ENCODE measurements at regions not wholly inside any gene's neighbourhood (a gene's known extent, or its start where the extent isn't known, plus 50 kb on each side); places are given as distances from the start of the nearest gene placed in this dataset.

DNA sequence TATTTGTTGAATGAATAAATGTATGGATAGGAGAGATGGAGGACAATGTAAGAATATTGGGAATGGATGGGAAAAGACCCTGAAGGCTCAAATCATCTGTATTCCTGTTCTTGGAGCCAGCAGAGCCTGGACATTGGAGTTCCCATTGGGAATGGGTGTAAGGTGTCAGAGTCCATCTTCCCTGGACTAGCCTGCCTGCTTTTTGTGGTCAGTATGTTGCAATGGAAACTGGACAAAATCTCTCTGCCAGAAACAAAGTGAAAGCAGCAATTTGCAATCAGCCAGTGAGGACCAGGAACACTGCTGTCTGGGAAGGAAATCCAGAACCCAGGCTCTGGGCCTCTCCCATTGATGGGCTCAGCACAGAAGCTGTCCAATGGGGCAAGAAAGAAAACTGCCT lies 83.5 kb upstream of the SKOR2 start:
- DNase-seq (ENCODE audit: low read depth) = no peak

DNA sequence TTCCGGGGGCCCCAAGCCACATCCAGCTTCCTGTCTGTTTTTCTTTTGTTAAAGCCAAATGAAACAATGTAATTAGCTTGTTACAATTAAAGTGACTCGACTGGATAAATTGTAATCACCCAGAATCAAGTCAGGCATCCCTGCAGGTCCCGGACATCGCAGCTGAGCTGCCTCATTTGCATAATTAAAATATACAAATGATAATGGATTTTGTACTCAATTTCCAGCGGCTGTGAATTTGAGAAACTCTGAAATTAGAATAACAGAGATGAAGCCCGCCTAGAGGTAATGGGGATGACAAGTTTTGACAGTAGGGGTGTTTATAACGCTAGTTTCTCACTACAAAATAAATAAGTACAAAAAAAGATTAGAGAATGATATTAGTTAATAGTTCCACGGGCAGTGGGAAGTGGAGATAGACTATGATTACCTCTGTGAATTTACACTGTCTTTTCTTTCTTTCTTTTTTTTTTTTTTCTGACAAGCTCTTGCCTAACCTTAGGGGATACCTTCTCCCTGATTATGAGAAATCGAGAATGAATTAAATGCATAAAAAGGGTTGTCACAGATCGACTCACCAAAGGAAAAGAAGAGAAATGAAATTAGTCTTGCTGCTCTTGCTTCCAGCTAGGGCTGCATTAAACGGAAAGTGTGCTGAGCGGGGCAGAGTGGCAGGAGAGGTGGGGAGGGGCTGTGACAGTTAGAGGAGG lies 82.6 kb upstream of the SKOR2 start:
- DNase-seq (ENCODE audit: low read depth) = no peak

GRCh38 chr18:47331641-47332040 lies 80.2 kb upstream of the SKOR2 start:
- no peak for DNase-seq (ENCODE audit: low read depth)

DNA sequence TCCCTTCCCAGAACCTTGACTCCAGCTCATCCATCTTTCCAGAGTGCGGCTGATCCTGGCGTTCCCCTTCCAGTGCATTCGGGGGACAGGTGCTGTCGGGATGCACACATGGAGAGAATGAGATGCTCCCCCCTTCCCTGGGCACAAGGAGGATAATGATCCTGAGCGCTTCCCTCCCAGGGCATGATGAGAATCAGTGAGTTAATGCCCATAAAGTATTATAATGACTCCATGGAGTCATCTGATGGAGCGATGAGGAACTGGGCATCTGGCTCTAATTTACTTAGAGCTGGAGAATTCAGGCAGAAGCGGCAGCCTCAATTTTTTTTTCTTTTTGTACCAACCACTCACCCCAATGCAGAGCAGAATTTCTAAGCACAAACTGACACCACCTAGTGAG lies 79.6 kb upstream of the SKOR2 start:
- no peak for DNase-seq (ENCODE audit: low read depth)

- no peak for DNase-seq (ENCODE audit: low read depth)
Measured at GRCh38 chr18:47323158-47323557, 71.7 kb upstream of the SKOR2 start.

DNA sequence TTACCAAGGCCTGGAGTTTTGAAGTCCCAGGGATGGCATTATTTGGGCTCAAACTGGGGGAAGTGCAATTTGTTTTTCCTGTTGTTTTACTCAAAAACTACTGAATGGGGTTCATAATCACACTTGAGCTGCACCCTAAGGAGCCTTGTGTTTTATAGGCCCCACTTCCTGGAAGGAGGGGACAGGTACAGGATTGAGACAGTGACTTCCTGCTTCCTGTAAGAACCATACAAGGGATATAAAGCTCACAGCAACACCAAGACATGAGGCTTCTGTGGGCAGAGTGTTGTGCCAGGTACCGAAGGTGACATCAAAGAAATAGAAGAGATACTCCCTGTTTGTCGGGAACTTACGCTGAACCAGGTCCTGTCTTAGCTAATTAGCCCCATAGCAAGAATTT lies 70.4 kb upstream of the SKOR2 start:
- no peak for DNase-seq (ENCODE audit: low read depth)

- DNase-seq (ENCODE audit: low read depth) = no peak
Measured at GRCh38 chr18:47317824-47318508, 66.5 kb upstream of the SKOR2 start.

DNA sequence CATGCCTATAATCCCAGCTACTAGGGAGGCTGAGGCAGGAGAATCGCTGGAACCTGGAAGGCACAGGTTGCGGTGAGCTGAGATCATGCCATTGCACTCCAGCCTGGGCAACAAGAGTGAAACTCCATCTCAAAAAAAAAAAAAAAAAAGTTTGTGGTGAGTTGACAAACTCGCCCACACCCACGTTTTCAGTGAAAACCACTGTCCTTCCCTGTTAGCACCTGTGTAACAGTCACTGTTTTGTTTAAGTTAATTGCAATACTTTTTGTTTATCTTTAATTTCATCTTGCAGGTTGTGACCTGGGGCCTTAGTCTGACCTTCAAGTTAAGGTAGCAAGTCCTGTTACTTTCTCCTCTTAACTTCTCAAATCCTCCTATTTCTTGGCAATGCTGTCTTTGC lies 65.5 kb upstream of the SKOR2 start:
- no peak for DNase-seq (ENCODE audit: low read depth)

- no peak for DNase-seq (ENCODE audit: low read depth)
Measured at GRCh38 chr18:47313901-47314300, 62.4 kb upstream of the SKOR2 start.

- no peak for DNase-seq (ENCODE audit: low read depth)
Measured at GRCh38 chr18:47311585-47311984, 60.1 kb upstream of the SKOR2 start.
